Left cardiac atrium (tissue), 4 donors: ENCODE measurements at regions not wholly inside any gene's neighbourhood (a gene's known extent, or its start where the extent isn't known, plus 50 kb on each side); places are given as distances from the start of the nearest gene placed in this dataset.
"Not testable (repeated sequence)": the region's sequence is repeated elsewhere in the genome, so short reads cannot be mapped to it uniquely, and the experiment has no call there.

Experiments
- ATAC-seq, 2 donors: fragments of 200-7000 bp; cut with Tn5 transposase; one replicate each; pipeline ENCODE4 v1.9.1; 2020; ENCODE audit warnings: mild to moderate bottlenecking in 2 of 2, moderate library complexity in 2 of 2
- DNase-seq: peaks from one replicate; pipeline ENCODE4 v3.0.0-alpha.2; 2020
- intact Hi-C, 2 donors: fragments of 100-400 bp; cut with DNase I; formaldehyde crosslinking; loops; one replicate each; pipeline versions ENCODE4 v1.14.1 to v1.15.1; 2022 to 2023
- donor health status: DM: no; HTN: yes; CAD: no.
- donor health status: DM: no; HTN: yes; CAD: no; lungs with severe emphysema.
- donor health status: DM: yes; HTN: yes; CAD: no.
- donor health status: Dilated cardiomyopathy.

DNA sequence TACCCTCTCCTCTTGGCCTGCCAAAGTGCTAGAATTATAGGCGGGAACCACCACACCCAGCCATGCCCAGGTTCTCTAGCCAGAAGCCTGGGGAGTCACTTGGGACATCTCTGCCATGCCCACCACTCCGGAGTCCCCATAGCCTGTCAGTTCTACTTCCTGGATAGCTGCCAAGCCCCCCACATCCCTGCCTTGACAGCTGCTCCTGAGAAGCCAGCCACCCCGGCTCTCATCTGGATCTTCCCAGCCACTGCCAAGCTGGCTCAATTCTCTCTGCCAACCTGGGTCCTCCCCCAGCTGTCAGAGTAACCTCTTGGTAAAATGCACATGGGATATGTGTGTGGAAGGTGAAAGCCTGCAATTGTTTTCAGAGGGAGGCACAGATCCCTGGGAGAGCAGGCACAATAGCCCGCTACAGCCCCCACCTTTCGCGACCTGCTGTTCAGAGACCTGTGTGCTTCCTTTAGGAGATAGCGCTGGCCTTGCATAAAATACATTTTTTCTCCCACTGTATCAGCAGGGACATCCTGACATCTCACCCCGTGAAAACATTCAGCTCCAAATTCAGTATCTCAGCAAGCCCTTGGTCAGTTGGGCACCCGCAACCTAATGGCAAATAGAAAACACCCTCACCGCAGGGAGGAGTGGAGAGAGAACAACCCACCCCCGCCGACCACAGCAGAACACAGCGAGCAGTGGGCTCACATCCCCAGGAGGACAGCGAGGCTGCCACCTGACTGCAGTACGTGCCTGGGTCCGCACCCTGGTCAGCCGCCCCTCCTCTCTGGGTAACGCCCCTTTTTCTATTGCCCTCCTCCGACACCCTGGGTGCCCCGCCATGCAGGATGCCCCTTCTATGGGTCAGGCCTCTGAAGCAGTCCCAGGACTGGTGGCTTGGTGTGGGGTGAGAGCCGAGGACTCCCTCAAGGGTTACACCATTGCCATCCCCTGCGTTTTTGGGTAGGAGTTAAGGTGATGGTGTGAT, 1342.2 kb downstream of the BRD1 start:
- ATAC-seq (no peak), DNase-seq (no peak)
- intact Hi-C loops = no loop called here

GRCh38 chr22:48483764-48484528, 1343.7 kb downstream of the BRD1 start:
- no peak for DNase-seq
- ATAC-seq = no peak
- intact Hi-C loops = no loop called here

GRCh38 chr22:48482771-48483170, 1344.9 kb downstream of the BRD1 start:
- intact Hi-C loops = no loop called here

DNA sequence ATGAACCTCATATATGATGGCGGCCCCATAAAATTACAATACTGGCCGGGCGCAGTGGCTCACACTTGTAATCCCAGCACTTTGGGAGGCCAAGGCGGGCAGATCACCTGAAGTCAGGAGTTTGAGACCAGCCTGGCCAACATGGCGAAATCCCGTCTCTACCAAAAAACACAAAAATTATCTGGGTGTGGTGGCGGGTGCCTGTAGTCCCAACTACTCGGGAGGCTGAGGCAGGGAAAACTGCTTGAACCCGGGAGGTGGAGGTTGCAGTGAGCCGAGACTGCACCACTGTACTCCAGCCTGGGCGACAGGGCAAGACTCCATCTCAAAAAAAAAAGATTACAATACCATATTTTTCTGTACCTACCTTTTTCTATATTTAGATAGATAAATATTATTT, 1345.5 kb downstream of the BRD1 start:
- DNase-seq, ATAC-seq, intact Hi-C loops: not testable (repeated sequence)

More at GRCh38 chr22:48482771-48483170, 1344.9 kb downstream of the BRD1 start:
- DNase-seq (no peak), ATAC-seq (no peak)

- ATAC-seq (no peak), DNase-seq (no peak)
- intact Hi-C loops = no loop called here
Measured at GRCh38 chr22:48481748-48482147, 1345.9 kb downstream of the BRD1 start.

DNA sequence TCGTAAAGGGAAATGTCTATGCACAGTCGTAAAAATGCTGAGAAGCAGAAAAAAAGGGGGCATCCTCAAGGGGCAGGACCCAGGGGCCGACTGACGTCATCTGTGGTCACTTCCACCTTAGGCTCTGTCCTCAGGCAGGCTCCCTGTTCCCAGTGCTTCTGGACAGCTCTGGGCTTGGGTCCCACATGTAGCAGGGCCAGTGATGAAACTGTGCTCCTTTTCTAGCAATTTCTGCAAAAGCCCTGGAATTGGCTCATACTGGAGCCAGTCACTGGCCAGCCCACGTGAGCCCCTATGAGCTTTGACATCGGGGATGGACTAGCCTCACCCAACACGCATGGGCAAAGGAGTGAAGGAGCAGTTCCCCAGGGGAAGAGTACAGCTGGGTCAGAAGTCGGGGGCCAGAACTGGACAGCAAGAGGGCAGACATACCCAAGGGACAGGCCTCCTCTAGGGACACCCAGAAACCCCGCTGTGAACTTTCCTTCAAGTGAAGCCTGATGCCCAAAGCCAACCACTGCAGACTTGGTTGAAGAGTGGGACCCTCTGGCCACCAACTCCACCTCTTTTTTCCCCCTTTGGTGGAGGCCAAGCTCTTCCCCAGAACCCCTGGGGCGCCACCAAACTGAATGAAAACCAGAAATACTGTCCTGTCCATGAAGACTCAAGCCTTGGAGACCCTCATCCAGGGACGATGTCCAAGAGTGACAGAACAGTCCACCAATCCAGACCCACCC, 1349.0 kb downstream of the BRD1 start:
- no peak for DNase-seq
- intact Hi-C loops = no loop called here
- peak in 1 of 2 donors; percentile 77 for ATAC-seq

DNA sequence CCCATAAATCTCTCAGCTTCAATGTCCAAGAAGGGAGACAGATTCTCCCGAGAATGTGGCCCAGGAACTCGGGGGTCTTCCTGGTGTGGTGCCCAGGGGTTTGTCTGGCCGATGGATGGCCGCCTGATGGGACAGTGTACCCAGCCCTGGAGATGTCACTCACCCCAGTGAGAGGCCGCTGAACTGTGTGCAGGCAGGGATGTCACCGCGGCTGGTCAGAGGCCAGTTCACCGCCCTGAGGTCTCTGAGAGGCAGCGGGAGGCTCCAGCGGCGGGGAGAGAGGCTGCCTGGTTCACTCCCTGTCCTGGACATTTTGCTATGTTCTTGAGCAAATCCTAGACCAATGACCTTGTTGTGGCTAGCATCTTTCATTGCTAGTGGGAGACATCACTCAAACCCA, 1349.5 kb downstream of the BRD1 start:
- no peak for ATAC-seq
- no peak for DNase-seq
- intact Hi-C loops = no loop called here

GRCh38 chr22:48477031-48477721, 1350.5 kb downstream of the BRD1 start:
- intact Hi-C loops = no loop called here
- DNase-seq = no peak
- peak; percentile 81 to 86 for ATAC-seq

GRCh38 chr22:48476577-48476976, 1351.1 kb downstream of the BRD1 start:
- ATAC-seq = no peak

DNA sequence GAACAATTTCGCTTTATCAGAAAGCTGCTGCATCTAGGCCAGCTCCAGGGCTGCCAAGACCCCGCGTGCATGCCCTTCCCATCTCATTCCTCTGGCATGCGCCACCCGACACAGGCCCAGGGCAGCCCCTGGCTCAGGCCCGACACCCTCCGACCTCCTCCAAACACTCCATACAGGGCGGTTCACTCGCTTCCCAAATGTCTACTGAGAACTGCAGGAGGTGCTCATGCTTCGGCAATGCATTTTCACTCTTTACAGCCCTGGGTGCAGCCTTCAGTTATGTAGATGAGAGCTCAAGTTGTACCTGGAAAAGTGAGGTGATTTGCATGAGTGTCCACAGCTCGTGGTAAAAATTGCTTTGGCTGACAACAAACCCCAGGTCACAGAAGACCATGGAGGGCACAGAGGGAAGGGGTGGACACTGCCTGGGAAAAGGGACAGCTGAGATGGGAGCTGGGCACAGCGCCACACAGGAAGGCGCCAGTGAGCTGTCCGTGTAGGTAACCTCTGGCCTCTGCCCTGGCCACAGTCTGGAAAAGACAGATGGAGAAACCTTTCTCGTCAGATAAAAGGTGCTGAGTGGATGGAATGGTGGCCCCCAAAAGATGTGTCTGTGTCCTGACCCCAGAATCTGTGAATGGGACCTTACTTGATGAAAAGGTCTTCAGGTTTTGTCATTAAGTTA, 1351.9 kb downstream of the BRD1 start:
- intact Hi-C loops = no loop called here
- no peak for DNase-seq
- no peak for ATAC-seq

More at GRCh38 chr22:48476577-48476976, 1351.1 kb downstream of the BRD1 start:
- intact Hi-C loops = no loop called here
- DNase-seq = no peak

GRCh38 chr22:48474881-48475280, 1352.8 kb downstream of the BRD1 start:
- intact Hi-C loops = no loop called here
- no peak for ATAC-seq
- no peak for DNase-seq

GRCh38 chr22:48473202-48473601, 1354.5 kb downstream of the BRD1 start:
- intact Hi-C loops = no loop called here
- DNase-seq (no peak), ATAC-seq (no peak)

DNA sequence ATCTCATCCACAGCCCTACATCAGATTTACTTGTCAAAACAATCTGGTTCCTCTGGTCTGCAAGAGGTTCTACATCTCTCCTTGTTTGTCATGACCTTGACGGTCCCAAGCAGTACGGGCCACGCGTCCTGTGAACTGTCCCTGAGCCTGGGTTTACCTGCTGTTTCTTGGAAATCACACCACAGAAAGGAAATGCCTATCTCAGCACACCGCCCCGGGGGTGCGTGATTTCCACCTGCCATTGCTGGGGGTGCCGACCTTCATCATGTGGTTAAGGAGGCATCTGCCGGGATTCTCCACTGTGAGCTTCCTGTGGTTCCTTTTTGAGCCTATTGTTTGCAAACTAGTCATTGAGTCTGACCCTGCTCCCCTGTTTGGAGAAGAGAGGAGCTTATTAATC, 1363.4 kb downstream of the BRD1 start:
- ATAC-seq = no peak
- intact Hi-C loops = no loop called here
- no peak for DNase-seq

GRCh38 chr22:48459859-48460823, 1367.5 kb downstream of the BRD1 start:
- intact Hi-C loops = no loop called here
- DNase-seq = no peak
- ATAC-seq = no peak

DNA sequence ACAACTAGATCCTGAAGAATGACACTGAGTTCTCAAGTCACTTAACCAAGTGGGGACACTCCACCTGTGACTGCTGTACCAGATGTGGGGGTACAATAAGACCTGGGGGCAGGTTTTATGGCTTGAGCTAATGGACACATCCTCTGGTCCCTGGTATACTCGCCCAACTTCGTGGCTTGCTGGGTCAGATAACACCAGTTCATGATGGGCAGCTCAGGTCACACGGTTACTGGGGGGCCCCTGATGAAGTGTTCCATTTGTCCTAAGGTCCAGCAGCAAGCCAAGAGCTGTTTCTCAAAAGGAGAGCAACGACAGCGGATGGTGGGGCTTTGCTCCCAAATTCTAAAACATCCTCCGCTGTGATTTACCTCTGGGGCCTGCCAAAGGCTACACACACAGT, 1368.4 kb downstream of the BRD1 start:
- intact Hi-C loops = no loop called here
- no peak for DNase-seq
- ATAC-seq = no peak

- intact Hi-C loops = no loop called here
- ATAC-seq = no peak
- no peak for DNase-seq
Measured at GRCh38 chr22:48456449-48456848, 1371.2 kb downstream of the BRD1 start.

- no peak for ATAC-seq
- DNase-seq = no peak
- intact Hi-C loops = no loop called here
Measured at GRCh38 chr22:48453751-48454485, 1373.8 kb downstream of the BRD1 start.
